GM12892 (cell line): ENCODE measurements at regions not wholly inside any gene's neighbourhood (a gene's known extent, or its start where the extent isn't known, plus 50 kb on each side); places are given as distances from the start of the nearest gene placed in this dataset.

Source experiments
- POLR2A ChIP-seq: IDR thresholded peaks from 2 replicates; pipeline ENCODE4 v1.6.1; 2011; ENCODE audit warnings: low read depth, low read length, control low read depth
- POLR2AphosphoS5 ChIP-seq: IDR thresholded peaks from 2 replicates; pipeline ENCODE4 v1.6.1; 2011; ENCODE audit warnings: low read depth, low read length, control low read depth

GRCh38 chr2:128643221-128644065 lies 324.8 kb upstream of the HS6ST1 start:
- TF ChIP-seq POLR2A (no peak), POLR2AphosphoS5 (no peak)
